SK-N-SH (cell line): ENCODE measurements at regions not wholly inside any gene's neighbourhood (a gene's known extent, or its start where the extent isn't known, plus 50 kb on each side); places are given as distances from the start of the nearest gene placed in this dataset.

ENCODE experiments used
- CTCF ChIA-PET: fragments of 300-600, 350-600 bp; formaldehyde crosslinking; extraction: SDS; loops from one replicate; lab custom pipeline; 2021; lab: Yijun Ruan, JAX
- POLR2A ChIA-PET: fragments of 350-600 bp; sonication (Branson Sonifier 250); formaldehyde crosslinking; extraction: SDS; loops from one replicate; lab custom pipeline; 2020; ENCODE audit warnings: antibody characterized with exemption, inconsistent platforms; lab: Yijun Ruan, JAX
- DNase-seq: peaks from one replicate; pipeline ENCODE4 v3.0.0; 2012
- H2AFZ ChIP-seq: fragments of 200-600 bp; sonication (generic); 2 replicates; pipeline ENCODE4 v1.8.1; 2016; ENCODE audit warnings: antibody characterized with exemption, mild to moderate bottlenecking, low read depth
- H3F3A ChIP-seq: fragments of 200-600 bp; sonication (generic); replicated peaks from 2 replicates; pipeline ENCODE3; 2016; ENCODE audit warnings: antibody characterized with exemption, mild to moderate bottlenecking; ENCODE audit not compliant: insufficient read depth
- H3K27ac ChIP-seq, 2 experiments: fragments of 200-500 bp in 1 of 2; fragments of 200-600 bp in 1 of 2; sonication (Bioruptor generic) in 1 of 2; sonication (generic), shearing (Covaris generic) in 1 of 2; 2 replicates each; pipeline versions ENCODE4 v1.5.1 to v1.6.1; 2014 to 2016; ENCODE audit warnings: low read depth in 2 of 2, inconsistent platforms in 1 of 2, low read length in 1 of 2, mild to moderate bottlenecking in 1 of 2, mixed read lengths in 1 of 2
- H3K27me3 ChIP-seq: fragments of 200-600 bp; sonication (generic), shearing (Covaris generic); 2 replicates; pipeline ENCODE4 v1.6.1; 2016; ENCODE audit warnings: mixed run types; ENCODE audit not compliant: insufficient read depth
- H3K36me3 ChIP-seq, 2 experiments: fragments of 200-500 bp in 1 of 2; fragments of 200-600 bp in 1 of 2; sonication (Bioruptor generic) in 1 of 2; sonication (generic) in 1 of 2; replicated peaks in 1 of 2; 2 replicates each; pipeline versions ENCODE3 to v1.5.1; 2014 to 2016; ENCODE audit warnings: low read length in 1 of 2, mild to moderate bottlenecking in 1 of 2; ENCODE audit not compliant: insufficient read depth in 2 of 2, control insufficient read depth in 1 of 2
- H3K4me1 ChIP-seq, 2 experiments: fragments of 200-500 bp in 1 of 2; fragments of 200-600 bp in 1 of 2; sonication (Bioruptor generic) in 1 of 2; sonication (generic), shearing (Covaris generic) in 1 of 2; 2 replicates each; pipeline versions ENCODE4 v1.5.1 to v1.6.1; 2014 to 2016; ENCODE audit warnings: low read depth in 1 of 2, low read length in 1 of 2, mixed run types in 1 of 2; ENCODE audit not compliant: insufficient read depth in 2 of 2, control insufficient read depth in 1 of 2
- H3K4me2 ChIP-seq: fragments of 200-600 bp; sonication (generic), shearing (Covaris generic); 2 replicates; pipeline ENCODE4 v1.6.1; 2017; ENCODE audit warnings: mixed run types
- H3K4me3 ChIP-seq, 2 experiments: fragments of 200-500 bp in 1 of 2; fragments of 200-600 bp in 1 of 2; sonication (Bioruptor generic) in 1 of 2; sonication (generic), shearing (Covaris generic) in 1 of 2; 2 replicates each; pipeline versions ENCODE4 v1.5.1 to v1.8.1; 2014 to 2016; ENCODE audit warnings: low read depth in 2 of 2, inconsistent platforms in 1 of 2, low read length in 1 of 2, mild to moderate bottlenecking in 1 of 2, mixed read lengths in 1 of 2, moderate library complexity in 1 of 2
- H3K79me2 ChIP-seq: fragments of 200-600 bp; sonication (generic); 2 replicates; pipeline ENCODE4 v1.8.1; 2017; ENCODE audit warnings: mild to moderate bottlenecking; ENCODE audit not compliant: insufficient read depth
- H3K9ac ChIP-seq: fragments of 200-600 bp; sonication (generic); 2 replicates; pipeline ENCODE4 v1.6.1; 2017; ENCODE audit warnings: mixed run types
- H3K9me2 ChIP-seq: fragments of 200-600 bp; sonication (generic); 2 replicates; pipeline ENCODE4 v1.6.1; 2017; ENCODE audit warnings: mixed run types
- H3K9me3 ChIP-seq: fragments of 200-600 bp; sonication (generic); 2 replicates; pipeline ENCODE4 v1.6.1; 2017; ENCODE audit warnings: mixed run types, mild to moderate bottlenecking, moderate library complexity
- H4K20me1 ChIP-seq: fragments of 200-600 bp; sonication (generic); 2 replicates; pipeline ENCODE4 v1.6.1; 2017; ENCODE audit warnings: mild to moderate bottlenecking, mixed run types; ENCODE audit not compliant: insufficient read depth
- CHD2 ChIP-seq: fragments of 150-350 bp; IDR thresholded peaks from 2 replicates; pipeline ENCODE4 v1.6.1; 2018; ENCODE audit warnings: low read length; ENCODE audit not compliant: partially characterized antibody
- FOSL2 ChIP-seq: IDR thresholded peaks from 2 replicates; pipeline ENCODE4 v1.4.0; 2012; ENCODE audit warnings: low read depth, mild to moderate bottlenecking, moderate library complexity, borderline replicate concordance
- FOXM1 ChIP-seq: IDR thresholded peaks from 2 replicates; pipeline ENCODE4 v1.4.0; 2012; ENCODE audit warnings: low read depth, mild to moderate bottlenecking
- MAX ChIP-seq: IDR thresholded peaks from 2 replicates; pipeline ENCODE4 v1.4.0; 2012; ENCODE audit warnings: low read depth
- MXI1 ChIP-seq: IDR thresholded peaks from 2 replicates; pipeline ENCODE4 v1.6.1; 2012; ENCODE audit warnings: mild to moderate bottlenecking, low read depth, low read length, improper control_type of control experiment
- POLR2AphosphoS5 ChIP-seq: IDR thresholded peaks from 2 replicates; pipeline ENCODE4 v1.6.1; 2012; ENCODE audit warnings: low read depth, low read length
- RCOR1 ChIP-seq: fragments of 150-350 bp; IDR thresholded peaks from 2 replicates; pipeline ENCODE4 v1.6.1; 2017; ENCODE audit warnings: antibody characterized with exemption, low read length
- REST ChIP-seq: IDR thresholded peaks from 2 replicates; pipeline ENCODE4 v1.6.1; 2012; ENCODE audit warnings: mild to moderate bottlenecking, low read depth, low read length, moderate library complexity
- RFX5 ChIP-seq: IDR thresholded peaks from 2 replicates; pipeline ENCODE4 v1.6.1; 2012; ENCODE audit warnings: mild to moderate bottlenecking, improper control_type of control experiment, low read length
- TAF1 ChIP-seq: IDR thresholded peaks from 2 replicates; pipeline ENCODE4 v1.6.1; 2012; ENCODE audit warnings: low read depth, mild to moderate bottlenecking, low read length, moderate library complexity, borderline replicate concordance
- TEAD4 ChIP-seq: IDR thresholded peaks from 2 replicates; pipeline ENCODE4 v1.4.0; 2012; ENCODE audit warnings: mild to moderate bottlenecking, borderline replicate concordance; ENCODE audit not compliant: insufficient read depth
- USF1 ChIP-seq: IDR thresholded peaks from 2 replicates; pipeline ENCODE4 v1.4.0; 2012; ENCODE audit warnings: low read depth, borderline replicate concordance
- ZBTB33 ChIP-seq: IDR thresholded peaks from 2 replicates; pipeline ENCODE4 v1.4.0; 2012; ENCODE audit warnings: low read depth, borderline replicate concordance
- WGBS: methylation state at CpG from one replicate; pipeline ENCODE4 v1.1.6; 2017; ENCODE audit warnings: low lambda C conversion rate; 5-methylcytosine and 5-hydroxymethylcytosine counted together

- Histone ChIP-seq H3K79me2 (no peaks in the 10 kb centered on the region), H4K20me1 (no peaks in the 10 kb centered on the region), H3K9ac (no peak overlapping the region), H3K4me3 (no peak overlapping the region), H3K4me2 (no peak overlapping the region), H3K36me3 (no peaks in the 10 kb centered on the region), H3K27ac (no peak overlapping the region), H3K9me3 (peaks cover 7% of the 10 kb centered on the region; the same call in 1 of the 2 replicates), H3F3A (no peaks in the 10 kb centered on the region), H3K4me1 (no peaks in the 10 kb centered on the region; a peak in 1 of 4 replicates), H2AFZ (no peak overlapping the region), H3K27me3 (no peaks in the 10 kb centered on the region), H3K9me2 (peaks cover 5% of the 10 kb centered on the region; the same call in 1 of the 2 replicates)
- 25% methylated on average over 1 of the region's 2 CpGs for WGBS
- CTCF ChIA-PET, result interaction anchor here (0.7 to 3.5 kb wide), 4 partner anchors 22 to 126 kb away, joined by 3 to 13 read pairs (median 4); no protein-coding TSS in a partner anchor
- TF ChIP-seq MXI1, result no peak
- DNase-seq, result no peak
- POLR2A ChIA-PET, result no interaction called here
Observed at GRCh38 chr7:25517906-25518305, 289.6 kb upstream of the NPVF start.

- no peak for DNase-seq
- Histone ChIP-seq H3K4me1 (no peaks in the 10 kb centered on the region; a peak in 1 of 4 replicates), H3K4me3 (no peak overlapping the region), H3K9ac (no peak overlapping the region), H3F3A (no peaks in the 10 kb centered on the region), H2AFZ (no peak overlapping the region), H4K20me1 (no peaks in the 10 kb centered on the region), H3K79me2 (no peaks in the 10 kb centered on the region), H3K4me2 (no peak overlapping the region)
- TF ChIP-seq USF1, result no peak
- no peak for TF ChIP-seq REST
- no peak for TF ChIP-seq MAX
- no peak for TF ChIP-seq RCOR1
- TF ChIP-seq MXI1, result no peak
- TF ChIP-seq TAF1, result no peak
- TF ChIP-seq TEAD4, result no peak
- TF ChIP-seq ZBTB33, result no peak
- TF ChIP-seq FOXM1, result no peak
- no peak for TF ChIP-seq RFX5
- TF ChIP-seq CHD2, result no peak
- no peak for TF ChIP-seq POLR2AphosphoS5
- TF ChIP-seq FOSL2, result no peak
- TF ChIP-seq, all 33 proteins: peak for 0
- CTCF ChIA-PET, result interaction anchor here (0.6 to 3.5 kb wide), 6 partner anchors 11 to 260 kb away, joined by 3 to 13 read pairs (median 3); no protein-coding TSS in a partner anchor
- POLR2A ChIA-PET, result interaction anchor here (0.7 kb wide), 1 partner anchor 8 kb away, joined by 3 read pairs; no protein-coding TSS in a partner anchor
- Histone ChIP-seq H3K27ac (no peak overlapping the region), H3K9me2 (peaks cover 5% of the 10 kb centered on the region; the same call in 1 of the 2 replicates), H3K27me3 (no peaks in the 10 kb centered on the region), H3K9me3 (peaks cover 7% of the 10 kb centered on the region; the same call in 1 of the 2 replicates), H3K36me3 (no peaks in the 10 kb centered on the region)
- WGBS, result 34% methylated on average over 5 of the region's 5 CpGs
Observed at GRCh38 chr7:25520017-25520416, 291.7 kb upstream of the NPVF start.
